CD14-positive monocyte (primary cell): ENCODE measurements at regions not wholly inside any gene's neighbourhood (a gene's known extent, or its start where the extent isn't known, plus 50 kb on each side); places are given as distances from the start of the nearest gene placed in this dataset.
A peak's percentile ranks its signal among the peaks of the same experiment; 100 is the strongest.

Experiments
- DNase-seq, 3 donors: peaks; one replicate each; pipeline ENCODE4 v3.0.0-alpha.2; 2011 to 2022
- H2AFZ ChIP-seq: 2 replicates; pipeline ENCODE4 v1.6.0; 2012; ENCODE audit warnings: mild to moderate bottlenecking, low read depth, low read length, inconsistent platforms; ENCODE audit not compliant: insufficient read depth, poor library complexity, severe bottlenecking
- H3K27ac ChIP-seq, 2 donors: 1 replicate in 1 of 2; 2 replicates in 1 of 2; pipeline ENCODE4 v1.5.1; 2012 to 2013; ENCODE audit warnings: low read length in 2 of 2, control low read depth in 1 of 2, inconsistent platforms in 1 of 2, low read depth in 1 of 2, mild to moderate bottlenecking in 1 of 2
- H3K27me3 ChIP-seq, 2 donors: one replicate each; pipeline versions ENCODE4 v1.6.0 to v1.6.1; 2011 to 2013; ENCODE audit warnings: low read length in 2 of 2; ENCODE audit not compliant: control insufficient read depth in 2 of 2, insufficient read depth in 2 of 2
- H3K36me3 ChIP-seq, 2 donors: replicated peaks in 1 of 2; 1 replicate in 1 of 2; 2 replicates in 1 of 2; pipeline versions ENCODE4 v1.5.1 to v1.6.1; 2012 to 2013; ENCODE audit warnings: low read length in 2 of 2, control low read depth in 1 of 2, inconsistent platforms in 1 of 2, mild to moderate bottlenecking in 1 of 2; ENCODE audit not compliant: insufficient read depth in 2 of 2, control insufficient read depth in 1 of 2
- H3K4me1 ChIP-seq, 2 donors: 1 replicate in 1 of 2; 2 replicates in 1 of 2; pipeline versions ENCODE4 v1.5.1 to v1.6.1; 2012 to 2013; ENCODE audit warnings: low read length in 2 of 2, control low read depth in 1 of 2, inconsistent platforms in 1 of 2, mild to moderate bottlenecking in 1 of 2, moderate library complexity in 1 of 2; ENCODE audit not compliant: insufficient read depth in 2 of 2, control insufficient read depth in 1 of 2
- H3K4me2 ChIP-seq: replicated peaks from 2 replicates; pipeline ENCODE3; 2012; ENCODE audit warnings: low read length, moderate library complexity, mild to moderate bottlenecking; ENCODE audit not compliant: poor library complexity, severe bottlenecking; ENCODE audit errors: extremely low read depth
- H3K4me3 ChIP-seq, 3 experiments: fragments of 200-600 bp in 1 of 3; sonication (generic) in 1 of 3; replicated peaks in 1 of 3; 1 replicate in 2 of 3; 2 replicates in 1 of 3; pipeline ENCODE4 v1.5.1; 2011 to 2013; ENCODE audit warnings: low read length in 3 of 3, mild to moderate bottlenecking in 3 of 3, control low read depth in 2 of 3, low read depth in 2 of 3, inconsistent platforms in 1 of 3, moderate library complexity in 1 of 3
- H3K79me2 ChIP-seq: 2 replicates; pipeline ENCODE4 v1.6.0; 2012; ENCODE audit warnings: mild to moderate bottlenecking, control low read depth, inconsistent platforms, low read length, moderate library complexity; ENCODE audit not compliant: insufficient read depth
- H3K9ac ChIP-seq: 2 replicates; pipeline ENCODE4 v1.6.0; 2017; ENCODE audit warnings: low read length, mild to moderate bottlenecking; ENCODE audit not compliant: insufficient read depth, poor library complexity, severe bottlenecking
- H3K9me3 ChIP-seq, 2 donors: replicated peaks in 1 of 2; 1 replicate in 1 of 2; 2 replicates in 1 of 2; pipeline versions ENCODE4 v1.5.1 to v1.6.1; 2012 to 2013; ENCODE audit warnings: low read length in 2 of 2, control low read depth in 1 of 2; ENCODE audit not compliant: control insufficient read depth in 1 of 2, insufficient read depth in 1 of 2
- H4K20me1 ChIP-seq: 2 replicates; pipeline ENCODE4 v1.6.0; 2012; ENCODE audit warnings: mild to moderate bottlenecking, low read length, control low read depth, moderate library complexity; ENCODE audit not compliant: insufficient read depth
- H3K27ac Mint-ChIP-seq, 7 donors: one replicate each; pipeline ENCODE4 v1.8.0; 2020; ENCODE audit warnings: mild to moderate bottlenecking in 7 of 7, mixed read lengths in 7 of 7, moderate library complexity in 6 of 7, inconsistent platforms in 2 of 7
- H3K27me3 Mint-ChIP-seq, 3 donors: one replicate each; pipeline ENCODE4 v1.8.0; 2021 to 2022; ENCODE audit warnings: low read depth in 3 of 3, mild to moderate bottlenecking in 3 of 3, mixed read lengths in 3 of 3, moderate library complexity in 3 of 3, inconsistent platforms in 1 of 3
- H3K36me3 Mint-ChIP-seq, 2 donors: one replicate each; pipeline ENCODE4 v1.8.0; 2020; ENCODE audit warnings: mixed read lengths in 2 of 2, inconsistent platforms in 1 of 2, mild to moderate bottlenecking in 1 of 2
- H3K4me1 Mint-ChIP-seq: one replicate; pipeline ENCODE4 v1.8.0; 2020; ENCODE audit warnings: mild to moderate bottlenecking, mixed read lengths
- H3K4me3 Mint-ChIP-seq, 2 donors: one replicate each; pipeline ENCODE4 v1.8.0; 2020; ENCODE audit warnings: mild to moderate bottlenecking in 2 of 2, mixed read lengths in 2 of 2, moderate library complexity in 1 of 2
- H3K9me3 Mint-ChIP-seq, 7 donors: one replicate each; pipeline ENCODE4 v1.8.0; 2020 to 2022; ENCODE audit warnings: mixed read lengths in 7 of 7, mild to moderate bottlenecking in 6 of 7, moderate library complexity in 6 of 7, inconsistent platforms in 2 of 7
- CTCF ChIP-seq: fragments of 200-600 bp; IDR thresholded peaks from one replicate; pipeline ENCODE4 v1.8.0; 2022; ENCODE audit warnings: antibody characterized with exemption, mild to moderate bottlenecking
- WGBS: methylation state at CpG from one replicate; pipeline ENCODE4 v1.1.5; 2013; ENCODE audit warnings: missing lambda C conversion rate; ENCODE audit not compliant: insufficient coverage; 5-methylcytosine and 5-hydroxymethylcytosine counted together
- intact Hi-C, 2 donors: fragments of 100-400 bp; cut with micrococcal nuclease; formaldehyde crosslinking; loops; one replicate each; pipeline versions ENCODE4 v1.15.0 to v1.15.1; 2023

DNA sequence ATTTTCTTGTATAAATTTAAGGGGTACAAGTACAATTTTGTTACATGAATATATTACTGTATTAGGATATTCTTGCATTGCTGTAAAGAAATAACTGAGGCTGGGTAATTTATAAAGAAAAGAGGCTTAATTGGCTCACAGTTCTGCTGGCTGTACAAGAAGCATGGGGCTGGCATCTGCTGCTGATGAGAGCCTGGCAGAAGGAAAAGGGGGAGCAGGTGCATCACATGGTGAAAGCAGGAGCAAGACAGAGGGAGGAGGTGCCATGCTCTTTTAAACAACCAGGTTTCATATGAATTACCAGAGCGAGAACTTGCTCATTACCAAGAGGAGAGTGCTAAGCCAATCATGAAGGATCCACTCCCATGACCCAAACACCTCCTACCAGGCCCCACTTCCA, 399.5 kb upstream of the RAB6C start:
- no peak overlapping the region for H3K4me2 ChIP-seq
- H3K4me3 Mint-ChIP-seq, result no peak overlapping the region
- no peaks in the 10 kb centered on the region for H3K36me3 ChIP-seq
- no peak for TF ChIP-seq CTCF
- H3K79me2 ChIP-seq, result no peaks in the 10 kb centered on the region
- H3K4me1 ChIP-seq, result no peaks in the 10 kb centered on the region
- no peaks in the 10 kb centered on the region for H3K36me3 Mint-ChIP-seq
- H3K4me3 ChIP-seq, result no peak overlapping the region
- no peaks in the 10 kb centered on the region for H4K20me1 ChIP-seq
- H3K9ac ChIP-seq, result no peak overlapping the region
- H3K27me3 Mint-ChIP-seq, result no peaks in the 10 kb centered on the region
- peaks cover 0 to 6% of the 10 kb centered on the region in 2 donors for H3K9me3 ChIP-seq
- DNase-seq, result no peak
- H3K27me3 ChIP-seq, result no peaks in the 10 kb centered on the region
- H3K27ac ChIP-seq, result no peak overlapping the region
- H3K9me3 Mint-ChIP-seq, result peaks cover 0 to 3% (median 2%) of the 10 kb centered on the region in 7 donors
- WGBS, result no CpG with 5 or more reads among the region's 1 CpG
- no peaks in the 10 kb centered on the region for H3K4me1 Mint-ChIP-seq
- peak overlapping the region in 1 of 7 donors; percentile 71 for H3K27ac Mint-ChIP-seq
- intact Hi-C loops, result no loop called here
- no peak overlapping the region for H2AFZ ChIP-seq

GRCh38 chr2:129585760-129586159, 393.7 kb upstream of the RAB6C start:
- H3K27ac Mint-ChIP-seq, result no peak overlapping the region
- no peak overlapping the region for H3K27ac ChIP-seq
- intact Hi-C loops, result no loop called here

More at GRCh38 chr2:129585760-129586159, 393.7 kb upstream of the RAB6C start:
- Histone ChIP-seq H3K27me3 (no peaks in the 10 kb centered on the region), H4K20me1 (no peaks in the 10 kb centered on the region), H2AFZ (no peak overlapping the region), H3K4me1 (no peaks in the 10 kb centered on the region), H3K9me3 (peaks cover 0 to 18% of the 10 kb centered on the region in 2 donors), H3K4me3 (no peak overlapping the region), H3K79me2 (no peaks in the 10 kb centered on the region), H3K4me2 (no peak overlapping the region), H3K36me3 (no peaks in the 10 kb centered on the region), H3K9ac (no peak overlapping the region)
- DNase-seq, result no peak
- no peak for TF ChIP-seq CTCF
- Mint-ChIP-seq H3K4me3 (no peak overlapping the region), H3K9me3 (peaks cover 2 to 15% (median 6%) of the 10 kb centered on the region in 7 donors), H3K36me3 (no peaks in the 10 kb centered on the region), H3K27me3 (peaks cover 0 to 2% (median 0%) of the 10 kb centered on the region in 3 donors), H3K4me1 (no peaks in the 10 kb centered on the region)
